HUES48 (cell line): ENCODE measurements at regions not wholly inside any gene's neighbourhood (a gene's known extent, or its start where the extent isn't known, plus 50 kb on each side); places are given as distances from the start of the nearest gene placed in this dataset.
"Not testable (repeated sequence)": the region's sequence is repeated elsewhere in the genome, so short reads cannot be mapped to it uniquely, and the experiment has no call there.

Experiments
- H3K27ac ChIP-seq: one replicate; pipeline ENCODE4 v1.7.0; 2013; ENCODE audit warnings: low read depth, low read length, inconsistent platforms
- H3K27me3 ChIP-seq: 2 replicates; pipeline ENCODE4 v1.6.1; 2013; ENCODE audit warnings: mild to moderate bottlenecking, low read length; ENCODE audit not compliant: control insufficient read depth, insufficient read depth
- H3K36me3 ChIP-seq: 2 replicates; pipeline ENCODE4 v1.6.1; 2013; ENCODE audit warnings: low read length; ENCODE audit not compliant: control insufficient read depth, insufficient read depth
- H3K4me1 ChIP-seq: 2 replicates; pipeline ENCODE4 v1.6.1; 2013; ENCODE audit warnings: mild to moderate bottlenecking, low read length; ENCODE audit not compliant: control insufficient read depth, insufficient read depth
- H3K4me3 ChIP-seq: 2 replicates; pipeline ENCODE4 v1.5.1; 2013; ENCODE audit warnings: mild to moderate bottlenecking, low read depth, low read length
- H3K9ac ChIP-seq: 2 replicates; pipeline ENCODE4 v1.6.1; 2013; ENCODE audit warnings: mild to moderate bottlenecking, low read depth, low read length, moderate library complexity
- H3K9me3 ChIP-seq: 2 replicates; pipeline ENCODE4 v1.6.1; 2013; ENCODE audit warnings: low read length; ENCODE audit not compliant: control insufficient read depth, insufficient read depth

DNA sequence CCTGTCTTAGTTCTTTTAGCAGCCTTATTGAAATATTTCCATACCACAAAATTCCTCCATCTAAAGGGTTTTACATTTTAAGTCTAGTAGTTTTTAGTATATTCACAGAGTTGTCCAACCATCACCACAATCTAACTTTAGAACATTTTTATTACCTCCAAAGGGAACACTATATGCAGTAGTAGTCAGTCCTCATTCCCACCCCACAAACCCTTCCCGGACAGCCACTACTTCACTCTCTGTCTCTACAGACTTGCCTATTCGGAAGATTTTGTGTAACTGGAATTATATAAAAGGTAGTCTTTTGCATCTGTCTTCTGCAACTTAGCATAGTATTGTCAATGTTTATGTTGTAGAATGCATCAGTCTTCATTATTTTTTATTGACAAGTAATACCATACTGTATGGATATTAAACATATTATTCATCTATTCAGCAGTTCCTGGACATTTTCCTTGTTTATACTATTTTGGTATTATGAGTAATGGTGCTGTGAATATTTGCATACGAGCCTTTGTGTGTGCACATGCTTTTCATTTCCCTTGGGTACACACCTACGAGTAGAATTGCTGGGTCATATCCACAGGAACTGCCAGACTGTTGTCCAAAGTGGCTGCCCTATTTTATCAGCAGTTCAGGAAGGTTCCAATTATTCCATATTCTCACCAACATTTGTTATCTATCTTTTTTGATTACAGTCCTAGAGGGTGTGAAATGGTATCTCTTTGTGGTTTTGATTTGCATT is 60.9 kb upstream of the LANCL2 start:
- Histone ChIP-seq H3K27me3 (no peaks in the 10 kb centered on the region), H3K4me3 (no peak overlapping the region), H3K36me3 (no peaks in the 10 kb centered on the region), H3K4me1 (peaks cover 12% of the 10 kb centered on the region; the same call in 1 of the 2 replicates), H3K27ac (no peak overlapping the region), H3K9me3 (no peaks in the 10 kb centered on the region), H3K9ac (no peak overlapping the region)

DNA sequence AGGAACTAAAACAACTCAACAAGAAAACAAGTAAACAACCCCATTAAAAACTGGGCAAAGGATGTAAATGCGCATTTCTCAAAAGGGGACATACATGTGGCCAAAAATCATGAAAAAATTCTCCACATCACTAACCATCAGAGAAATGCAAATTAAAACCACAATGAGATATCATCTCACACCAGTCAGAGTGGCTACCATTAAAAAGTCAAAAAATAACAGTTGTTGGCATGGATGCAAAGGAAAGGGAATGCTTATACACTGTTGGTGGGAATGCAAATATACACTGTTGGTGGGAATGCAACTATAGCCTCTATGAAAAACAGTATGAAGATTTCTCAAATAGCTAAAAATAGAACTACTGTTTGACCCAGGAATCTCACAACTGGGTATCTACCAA is 60.0 kb upstream of the LANCL2 start:
- no peaks in the 10 kb centered on the region for H3K36me3 ChIP-seq
- H3K9me3 ChIP-seq: no peaks in the 10 kb centered on the region
- peaks cover 7% of the 10 kb centered on the region; the same call in 1 of the 2 replicates for H3K4me1 ChIP-seq
- H3K9ac ChIP-seq: no peak overlapping the region
- no peaks in the 10 kb centered on the region for H3K27me3 ChIP-seq
- no peak overlapping the region for H3K27ac ChIP-seq
- no peak overlapping the region for H3K4me3 ChIP-seq

DNA sequence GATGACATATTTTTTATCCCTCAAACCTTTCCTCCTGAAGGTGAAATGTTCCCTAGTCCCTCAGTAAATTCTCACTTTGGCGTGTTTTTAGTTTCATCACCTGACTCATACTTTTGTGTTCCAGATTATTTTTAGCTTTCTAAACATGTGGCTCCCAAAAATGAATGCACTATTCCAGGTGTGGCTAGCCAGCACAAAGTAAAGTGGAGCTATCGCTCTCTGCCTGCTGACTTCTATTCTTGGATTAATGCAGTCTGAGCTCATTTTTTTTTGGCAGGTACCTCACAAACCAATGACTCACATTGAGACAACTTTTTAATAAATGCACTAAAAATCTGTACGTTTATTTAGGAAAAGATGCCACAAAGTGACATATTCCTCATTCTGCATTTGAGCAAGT is 58.8 kb upstream of the LANCL2 start:
- Histone ChIP-seq H3K27me3 (no peaks in the 10 kb centered on the region), H3K9ac (no peak overlapping the region), H3K9me3 (peaks cover 9% of the 10 kb centered on the region), H3K27ac (no peak overlapping the region), H3K36me3 (no peaks in the 10 kb centered on the region), H3K4me1 (peaks cover 5% of the 10 kb centered on the region; the same call in 1 of the 2 replicates), H3K4me3 (no peak overlapping the region)

DNA sequence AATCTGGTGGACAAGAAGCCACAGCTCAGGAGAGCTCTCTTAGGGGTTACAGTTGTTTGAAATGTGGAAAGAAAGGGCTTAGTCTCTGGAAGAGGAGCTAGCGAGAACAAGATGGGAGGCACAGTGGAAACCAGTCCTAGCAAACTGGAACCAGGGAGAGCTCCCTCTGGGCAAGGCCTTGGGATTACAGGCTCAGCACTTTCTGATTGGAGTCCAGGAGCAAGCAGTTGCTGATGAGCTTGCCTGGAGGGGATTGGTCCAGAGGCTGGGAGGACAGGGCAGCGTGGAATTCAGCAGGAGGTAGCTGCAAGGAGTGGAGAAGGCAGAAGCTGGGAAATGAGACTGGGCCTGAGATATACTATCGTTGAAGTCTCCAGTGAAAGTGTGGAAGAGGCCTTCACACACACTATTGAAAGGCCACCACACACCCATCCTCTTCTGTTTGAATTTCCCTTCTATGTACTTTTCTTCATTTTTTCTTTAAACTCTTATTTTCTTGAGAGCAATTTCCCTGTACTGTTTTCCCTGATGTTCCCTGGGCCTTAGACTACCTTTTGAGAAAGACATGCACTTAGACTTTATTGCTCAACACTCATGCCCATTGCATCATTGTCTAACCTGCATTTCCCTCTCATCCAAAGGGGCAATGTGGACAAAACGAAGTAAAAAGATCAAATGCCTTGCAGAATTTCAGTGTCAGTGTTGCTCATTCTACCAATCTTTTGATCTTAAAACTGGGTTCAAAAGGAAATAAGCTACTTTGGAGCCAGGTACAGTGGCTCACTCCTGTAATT is 57.8 kb upstream of the LANCL2 start:
- Histone ChIP-seq H3K9me3 (peaks cover 9% of the 10 kb centered on the region), H3K4me1 (peaks cover 5% of the 10 kb centered on the region; the same call in 1 of the 2 replicates), H3K9ac (no peak overlapping the region), H3K4me3 (no peak overlapping the region), H3K36me3 (no peaks in the 10 kb centered on the region), H3K27ac (no peak overlapping the region), H3K27me3 (no peaks in the 10 kb centered on the region)

DNA sequence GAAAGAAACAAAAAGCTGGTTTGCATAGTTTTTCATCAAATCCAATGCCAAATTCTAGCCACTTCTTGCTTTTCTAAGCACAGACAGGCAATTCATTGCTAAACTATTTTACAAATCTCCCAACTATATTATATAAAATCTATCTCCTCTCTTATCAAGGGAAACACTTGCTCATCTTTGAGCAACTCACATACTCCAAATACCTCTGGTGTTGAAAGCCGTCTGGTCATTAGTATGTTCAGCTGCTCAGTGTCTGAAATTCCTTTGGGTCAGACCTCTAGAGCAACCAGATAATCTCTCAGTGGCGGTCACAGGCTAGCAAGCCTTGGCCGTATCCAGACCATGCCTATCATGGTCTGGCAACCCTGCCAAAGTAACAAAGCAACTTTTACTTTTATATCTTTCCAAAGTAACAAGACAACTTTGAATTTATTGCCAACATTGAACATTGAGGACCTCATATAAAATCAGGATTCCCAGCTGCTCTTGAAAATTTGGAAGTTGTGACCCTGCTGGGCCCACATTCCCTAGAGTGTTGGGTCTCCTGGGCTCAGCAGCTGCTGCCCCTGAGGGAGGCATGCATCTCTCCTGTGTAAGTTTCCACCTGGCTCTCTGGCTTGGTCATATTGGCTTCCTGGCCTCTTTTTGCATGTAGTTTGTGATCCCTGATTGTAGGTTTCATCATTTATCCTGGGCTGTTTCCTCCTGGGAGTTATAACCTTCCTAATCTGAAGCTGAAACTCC is 56.8 kb upstream of the LANCL2 start:
- H3K36me3 ChIP-seq: no peaks in the 10 kb centered on the region
- H3K27ac ChIP-seq: no peak overlapping the region
- H3K9me3 ChIP-seq: peaks cover 13% of the 10 kb centered on the region
- no peak overlapping the region for H3K9ac ChIP-seq
- H3K4me1 ChIP-seq: peaks cover 5% of the 10 kb centered on the region; the same call in 1 of the 2 replicates
- no peaks in the 10 kb centered on the region for H3K27me3 ChIP-seq
- H3K4me3 ChIP-seq: no peak overlapping the region

DNA sequence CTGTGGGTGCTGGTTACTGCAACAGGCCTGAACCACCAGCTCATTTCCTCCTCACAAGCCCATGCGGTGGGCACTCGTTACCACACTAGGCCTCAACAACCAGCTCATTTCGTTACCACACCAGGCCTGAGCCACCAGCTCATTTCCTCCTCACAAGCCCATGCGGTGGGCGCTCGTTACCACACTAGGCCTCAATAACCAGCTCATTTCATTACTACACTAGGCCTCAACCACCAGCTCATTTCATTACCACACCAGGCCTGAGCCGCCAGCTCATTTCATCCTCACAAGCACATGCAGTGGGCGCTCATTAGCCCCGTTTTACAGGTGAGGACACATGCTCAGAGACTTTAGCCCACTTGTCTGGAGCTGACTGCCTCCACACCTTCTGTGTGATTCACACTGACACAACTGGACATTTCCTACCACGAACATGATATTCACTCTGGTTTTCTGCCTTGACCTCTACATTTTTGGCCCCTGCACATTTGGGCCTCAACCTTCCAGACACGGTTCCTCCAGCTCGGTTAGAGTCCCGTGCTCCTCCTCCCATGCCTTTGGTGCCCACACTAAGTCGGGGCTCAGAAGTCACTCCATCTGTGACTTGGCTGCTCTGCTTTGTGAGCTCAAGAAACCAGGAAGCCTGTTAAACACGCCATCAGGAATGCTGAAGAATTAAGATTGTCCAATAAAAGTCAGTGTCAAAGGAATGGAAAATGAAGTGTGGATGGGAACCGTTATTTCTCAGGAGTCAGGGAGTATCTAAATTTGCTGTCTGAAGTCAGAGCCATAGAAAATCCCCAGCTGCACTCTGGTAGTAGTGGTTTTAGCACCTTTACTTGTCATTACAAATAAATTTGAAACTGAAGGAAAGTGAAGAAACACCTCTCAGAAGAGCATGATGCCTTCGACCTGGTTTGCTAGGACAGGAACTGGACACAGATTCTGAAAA is 55.8 kb upstream of the LANCL2 start:
- Histone ChIP-seq H3K27me3 (no peaks in the 10 kb centered on the region), H3K9ac (no peak overlapping the region), H3K4me3 (no peak overlapping the region), H3K4me1 (peaks cover 5% of the 10 kb centered on the region; the same call in 1 of the 2 replicates), H3K9me3 (peaks cover 13% of the 10 kb centered on the region), H3K36me3 (no peaks in the 10 kb centered on the region), H3K27ac (no peak overlapping the region)

DNA sequence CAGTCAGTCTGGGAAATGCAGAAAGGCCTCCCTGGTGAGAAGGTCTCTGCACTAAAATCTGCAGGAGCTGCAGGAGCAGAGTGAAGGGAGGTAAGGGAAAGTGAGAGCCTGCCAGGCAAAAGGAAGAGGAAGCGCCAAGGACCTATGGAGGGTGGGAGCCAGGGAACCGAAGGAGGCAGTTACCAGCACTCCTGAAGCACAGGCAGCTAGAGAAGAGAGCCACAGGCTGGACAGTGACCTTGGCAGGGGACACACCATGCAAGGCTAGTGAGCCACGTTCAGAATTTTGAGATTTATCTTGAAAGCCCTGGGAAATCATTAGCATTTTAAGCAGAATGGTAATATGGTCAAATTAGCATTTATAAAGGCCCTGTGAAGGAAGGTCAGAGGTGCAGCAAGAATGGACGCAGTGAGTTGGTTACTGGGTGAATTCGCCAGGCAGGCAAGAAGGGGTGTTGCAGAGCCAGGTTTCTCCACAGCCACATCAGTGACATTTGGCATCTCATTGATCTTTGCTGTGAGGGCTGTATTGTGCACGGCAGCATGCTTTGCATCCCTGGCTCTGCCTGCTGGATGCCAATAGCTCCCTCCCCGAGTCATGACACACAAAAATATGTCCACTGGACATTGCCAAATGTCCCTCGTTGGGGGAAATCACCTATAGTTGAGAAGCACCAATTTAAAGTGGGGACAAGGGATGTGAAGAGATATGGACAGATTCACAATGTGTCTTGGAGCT is 54.7 kb upstream of the LANCL2 start:
- peaks cover 9% of the 10 kb centered on the region; the same call in 1 of the 2 replicates for H3K4me1 ChIP-seq
- peaks cover 13% of the 10 kb centered on the region for H3K9me3 ChIP-seq
- no peak overlapping the region for H3K27ac ChIP-seq
- no peaks in the 10 kb centered on the region for H3K36me3 ChIP-seq
- H3K27me3 ChIP-seq: no peaks in the 10 kb centered on the region
- H3K4me3 ChIP-seq: no peak overlapping the region
- no peak overlapping the region for H3K9ac ChIP-seq

DNA sequence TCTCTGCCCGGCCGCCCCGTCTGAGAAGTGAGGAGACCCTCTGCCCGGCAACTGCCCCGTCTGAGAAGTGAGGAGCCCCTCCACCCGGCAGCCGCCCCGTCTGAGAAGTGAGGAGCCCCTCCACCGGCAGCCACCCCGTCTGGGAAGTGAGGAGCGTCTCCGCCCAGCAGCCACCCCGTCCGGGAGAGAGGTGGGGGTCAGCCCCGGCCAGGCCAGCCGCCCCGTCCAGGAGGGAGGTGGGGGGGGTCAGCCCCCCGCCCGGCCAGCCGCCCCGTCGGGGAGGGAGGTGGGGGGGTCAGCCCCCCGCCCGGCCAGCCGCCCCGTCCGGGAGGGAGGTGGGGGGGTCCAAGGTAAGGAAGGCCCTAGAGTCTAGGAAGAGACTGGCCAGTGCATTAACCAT is 53.2 kb upstream of the LANCL2 start:
- not testable (repeated sequence) for H3K4me3 ChIP-seq, H3K36me3 ChIP-seq, H3K27me3 ChIP-seq, H3K4me1 ChIP-seq, H3K27ac ChIP-seq, H3K9ac ChIP-seq
- H3K9me3 ChIP-seq: peaks cover 13% of the 10 kb centered on the region

DNA sequence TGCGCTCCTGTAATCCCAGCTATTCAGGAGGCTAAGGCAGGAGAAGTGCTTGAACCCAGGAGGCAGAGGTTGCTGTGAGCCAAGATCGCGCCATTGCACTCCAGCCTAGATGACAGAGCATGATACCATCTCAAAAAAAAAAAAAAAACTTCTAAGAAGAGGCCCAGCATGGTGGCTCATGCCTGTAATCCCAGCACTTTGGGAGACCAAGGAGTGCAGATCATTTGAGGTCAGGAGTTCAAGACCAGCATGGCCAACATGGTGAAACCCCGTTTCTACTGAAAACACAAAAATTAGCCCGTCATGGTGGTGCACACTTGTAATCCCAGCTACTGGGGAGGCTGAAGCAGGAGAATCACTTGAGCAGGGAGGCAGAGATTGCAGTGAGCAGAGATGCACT is 51.5 kb upstream of the LANCL2 start:
- H3K4me1 ChIP-seq, H3K27me3 ChIP-seq, H3K4me3 ChIP-seq: not testable (repeated sequence)

DNA sequence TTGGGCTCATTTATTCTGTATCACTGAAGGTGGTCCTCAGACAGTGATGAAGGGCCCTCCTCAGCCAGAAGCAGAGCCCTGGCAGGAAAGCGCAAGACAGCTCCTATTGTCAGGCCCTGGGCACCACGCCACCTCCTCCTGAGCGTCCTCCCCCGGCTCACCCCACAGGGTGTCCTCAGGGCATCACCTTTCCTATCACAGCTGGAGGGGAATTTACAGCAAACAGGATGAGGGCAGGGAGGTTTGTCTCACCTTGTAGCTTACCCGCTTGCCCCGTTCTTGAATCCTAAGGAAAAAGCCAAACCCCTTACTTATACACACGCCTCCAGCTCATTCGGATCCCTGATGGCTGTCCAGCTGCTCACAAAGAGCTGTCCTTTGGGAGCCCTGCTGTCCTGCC is 50.2 kb upstream of the LANCL2 start:
- Histone ChIP-seq H3K4me3 (no peak overlapping the region), H3K4me1 (peaks cover 8% of the 10 kb centered on the region; the same call in 1 of the 2 replicates), H3K9ac (no peak overlapping the region), H3K27ac (no peak overlapping the region), H3K36me3 (no peaks in the 10 kb centered on the region), H3K9me3 (peaks cover 13% of the 10 kb centered on the region), H3K27me3 (no peaks in the 10 kb centered on the region)

More for the DNA sequence above, 51.5 kb upstream of the LANCL2 start:
- H3K27ac ChIP-seq, H3K36me3 ChIP-seq, H3K9ac ChIP-seq: not testable (repeated sequence)
- H3K9me3 ChIP-seq: peaks cover 13% of the 10 kb centered on the region
